ENCODE measurements at regions not wholly inside any gene's neighbourhood (a gene's known extent, or its start where the extent isn't known, plus 50 kb on each side); places are given as distances from the start of the nearest gene placed in this dataset.
"Not testable (repeated sequence)": the region's sequence is repeated elsewhere in the genome, so short reads cannot be mapped to it uniquely, and the experiment has no call there.

GRCh38 chr4:188660796-188661195, 521.6 kb downstream of the TRIML1 start:
- H3K4me1 ChIP-seq: peaks cover 5% of the 10 kb centered on the region
- H3K9me3 ChIP-seq: no peaks in the 10 kb centered on the region
- in situ Hi-C loops (cut with MboI; ENCODE audit: low sequenced_read_pairs): no loop called here
- no peak for DNase-seq (ENCODE audit: low spot score in 2 of 2)
- no peaks in the 10 kb centered on the region for H3K27me3 ChIP-seq (ENCODE audit: low read depth)
- H3K4me3 ChIP-seq: no peak overlapping the region
- no peaks in the 10 kb centered on the region for H3K36me3 ChIP-seq (replicated peaks)

- no peak overlapping the region for H3K4me3 ChIP-seq
- no peaks in the 10 kb centered on the region for H3K27me3 ChIP-seq (ENCODE audit: low read depth)
- H3K36me3 ChIP-seq (replicated peaks): no peaks in the 10 kb centered on the region
- H3K4me1 ChIP-seq: peaks cover 3% of the 10 kb centered on the region
- in situ Hi-C loops (cut with MboI; ENCODE audit: low sequenced_read_pairs): no loop called here
- H3K9me3 ChIP-seq: no peaks in the 10 kb centered on the region
- DNase-seq (ENCODE audit: low spot score in 2 of 2): no peak
Measured at GRCh38 chr4:188661502-188661901, 522.3 kb downstream of the TRIML1 start.

- in situ Hi-C loops (cut with MboI; ENCODE audit: low sequenced_read_pairs): no loop called here
Measured at GRCh38 chr4:188663369-188663768, 524.1 kb downstream of the TRIML1 start.

GRCh38 chr4:188665491-188666457, 526.5 kb downstream of the TRIML1 start:
- Histone ChIP-seq H3K4me3 (no peak overlapping the region), H3K9me3 (no peaks in the 10 kb centered on the region), H3K4me1 (peaks cover 3% of the 10 kb centered on the region), H3K36me3 (replicated peaks) (no peaks in the 10 kb centered on the region), H3K27me3 (ENCODE audit: low read depth) (no peaks in the 10 kb centered on the region)
- in situ Hi-C loops (cut with MboI; ENCODE audit: low sequenced_read_pairs): no loop called here
- peak; percentile 34 to 41 for DNase-seq (ENCODE audit: low spot score in 2 of 2)

More at GRCh38 chr4:188663369-188663768, 524.1 kb downstream of the TRIML1 start:
- Histone ChIP-seq H3K4me3 (no peak overlapping the region), H3K27me3 (ENCODE audit: low read depth) (no peaks in the 10 kb centered on the region), H3K36me3 (replicated peaks) (no peaks in the 10 kb centered on the region), H3K9me3 (no peaks in the 10 kb centered on the region), H3K4me1 (peaks cover 3% of the 10 kb centered on the region)
- DNase-seq (ENCODE audit: low spot score in 2 of 2): no peak

- DNase-seq (ENCODE audit: low spot score in 2 of 2); H3K9me3 ChIP-seq; H3K27me3 ChIP-seq (ENCODE audit: low read depth); in situ Hi-C loops (cut with MboI; ENCODE audit: low sequenced_read_pairs); H3K4me1 ChIP-seq; H3K4me3 ChIP-seq; H3K36me3 ChIP-seq (replicated peaks): not testable (repeated sequence)
Measured at GRCh38 chr4:188678691-188679090, 539.5 kb downstream of the TRIML1 start.

- Histone ChIP-seq H3K4me1 (peaks cover 6% of the 10 kb centered on the region), H3K27me3 (ENCODE audit: low read depth) (no peaks in the 10 kb centered on the region), H3K4me3 (no peak overlapping the region), H3K9me3 (no peaks in the 10 kb centered on the region), H3K36me3 (replicated peaks) (no peaks in the 10 kb centered on the region)
- DNase-seq (ENCODE audit: low spot score in 2 of 2): peak; percentile 12 to 26
- in situ Hi-C loops (cut with MboI; ENCODE audit: low sequenced_read_pairs): no loop called here
Measured at GRCh38 chr4:188680004-188680666, 540.9 kb downstream of the TRIML1 start.

- Histone ChIP-seq H3K4me3 (no peak overlapping the region), H3K27me3 (ENCODE audit: low read depth) (no peaks in the 10 kb centered on the region), H3K4me1 (peaks cover 6% of the 10 kb centered on the region), H3K36me3 (replicated peaks) (no peaks in the 10 kb centered on the region), H3K9me3 (no peaks in the 10 kb centered on the region)
- DNase-seq (ENCODE audit: low spot score in 2 of 2): no peak
- in situ Hi-C loops (cut with MboI; ENCODE audit: low sequenced_read_pairs): no loop called here
Measured at GRCh38 chr4:188680667-188681063, 541.4 kb downstream of the TRIML1 start.

GRCh38 chr4:188682321-188682720, 543.1 kb downstream of the TRIML1 start:
- Histone ChIP-seq H3K27me3 (ENCODE audit: low read depth) (no peaks in the 10 kb centered on the region), H3K4me1 (peaks cover 6% of the 10 kb centered on the region), H3K4me3 (no peak overlapping the region), H3K9me3 (no peaks in the 10 kb centered on the region), H3K36me3 (replicated peaks) (no peaks in the 10 kb centered on the region)
- in situ Hi-C loops (cut with MboI; ENCODE audit: low sequenced_read_pairs): no loop called here
- no peak for DNase-seq (ENCODE audit: low spot score in 2 of 2)

GRCh38 chr4:188683571-188683970, 544.3 kb downstream of the TRIML1 start:
- Histone ChIP-seq H3K9me3 (no peaks in the 10 kb centered on the region), H3K4me1 (peaks cover 6% of the 10 kb centered on the region), H3K4me3 (no peak overlapping the region), H3K27me3 (ENCODE audit: low read depth) (no peaks in the 10 kb centered on the region), H3K36me3 (replicated peaks) (no peaks in the 10 kb centered on the region)
- in situ Hi-C loops (cut with MboI; ENCODE audit: low sequenced_read_pairs): no loop called here
- DNase-seq (ENCODE audit: low spot score in 2 of 2): no peak

GRCh38 chr4:188688956-188689355, 549.7 kb downstream of the TRIML1 start:
- no peaks in the 10 kb centered on the region for H3K27me3 ChIP-seq (ENCODE audit: low read depth)
- no peaks in the 10 kb centered on the region for H3K9me3 ChIP-seq

GRCh38 chr4:188691811-188692210, 552.6 kb downstream of the TRIML1 start:
- no peak overlapping the region for H3K4me3 ChIP-seq
- H3K4me1 ChIP-seq: no peaks in the 10 kb centered on the region
- no peak for DNase-seq (ENCODE audit: low spot score in 2 of 2)
- in situ Hi-C loops (cut with MboI; ENCODE audit: low sequenced_read_pairs): no loop called here
- no peaks in the 10 kb centered on the region for H3K9me3 ChIP-seq
- no peaks in the 10 kb centered on the region for H3K36me3 ChIP-seq (replicated peaks)
- no peaks in the 10 kb centered on the region for H3K27me3 ChIP-seq (ENCODE audit: low read depth)

More at GRCh38 chr4:188688956-188689355, 549.7 kb downstream of the TRIML1 start:
- H3K4me1 ChIP-seq: no peaks in the 10 kb centered on the region
- in situ Hi-C loops (cut with MboI; ENCODE audit: low sequenced_read_pairs): no loop called here
- no peak overlapping the region for H3K4me3 ChIP-seq
- no peaks in the 10 kb centered on the region for H3K36me3 ChIP-seq (replicated peaks)
- no peak for DNase-seq (ENCODE audit: low spot score in 2 of 2)

- H3K4me1 ChIP-seq: no peaks in the 10 kb centered on the region
- H3K4me3 ChIP-seq: no peak overlapping the region
- in situ Hi-C loops (cut with MboI; ENCODE audit: low sequenced_read_pairs): no loop called here
- H3K36me3 ChIP-seq (replicated peaks): no peaks in the 10 kb centered on the region
- no peaks in the 10 kb centered on the region for H3K9me3 ChIP-seq
- DNase-seq (ENCODE audit: low spot score in 2 of 2): no peak
- no peaks in the 10 kb centered on the region for H3K27me3 ChIP-seq (ENCODE audit: low read depth)
Measured at GRCh38 chr4:188695261-188695660, 556.0 kb downstream of the TRIML1 start.

GRCh38 chr4:188697243-188697642, 558.0 kb downstream of the TRIML1 start:
- in situ Hi-C loops (cut with MboI; ENCODE audit: low sequenced_read_pairs): no loop called here
- no peaks in the 10 kb centered on the region for H3K36me3 ChIP-seq (replicated peaks)
- H3K9me3 ChIP-seq: no peaks in the 10 kb centered on the region
- no peak for DNase-seq (ENCODE audit: low spot score in 2 of 2)
- H3K27me3 ChIP-seq (ENCODE audit: low read depth): no peaks in the 10 kb centered on the region
- H3K4me3 ChIP-seq: no peak overlapping the region
- H3K4me1 ChIP-seq: no peaks in the 10 kb centered on the region

GRCh38 chr4:188701952-188702351, 562.7 kb downstream of the TRIML1 start:
- no peak overlapping the region for H3K4me3 ChIP-seq

More at GRCh38 chr4:188701952-188702351, 562.7 kb downstream of the TRIML1 start:
- H3K4me1 ChIP-seq: no peaks in the 10 kb centered on the region
- no peaks in the 10 kb centered on the region for H3K27me3 ChIP-seq (ENCODE audit: low read depth)
- in situ Hi-C loops (cut with MboI; ENCODE audit: low sequenced_read_pairs): no loop called here
- DNase-seq (ENCODE audit: low spot score in 2 of 2): no peak
- no peaks in the 10 kb centered on the region for H3K9me3 ChIP-seq
- H3K36me3 ChIP-seq (replicated peaks): no peaks in the 10 kb centered on the region
